NT2/D1 (cell line): ENCODE measurements at regions not wholly inside any gene's neighbourhood (a gene's known extent, or its start where the extent isn't known, plus 50 kb on each side); places are given as distances from the start of the nearest gene placed in this dataset.

Experiments
- DNase-seq: peaks from one replicate; pipeline ENCODE4 v3.0.0-alpha.2; 2011; ENCODE audit warnings: low read depth, low spot score
- H3K27me3 ChIP-seq: 2 replicates; pipeline ENCODE4 v1.6.0; 2011; ENCODE audit warnings: mild to moderate bottlenecking; ENCODE audit not compliant: insufficient read length, insufficient read depth
- H3K36me3 ChIP-seq: 2 replicates; pipeline ENCODE4 v1.6.1; 2011; ENCODE audit warnings: mild to moderate bottlenecking, low read length, mixed read lengths; ENCODE audit not compliant: insufficient read depth, insufficient read length
- H3K4me1 ChIP-seq: 2 replicates; pipeline ENCODE4 v1.5.1; 2011; ENCODE audit not compliant: insufficient read depth, insufficient read length
- H3K4me3 ChIP-seq: 2 replicates; pipeline ENCODE4 v1.5.1; 2011; ENCODE audit warnings: low read depth; ENCODE audit not compliant: insufficient read length
- H3K9ac ChIP-seq: 2 replicates; pipeline ENCODE4 v1.6.0; 2011; ENCODE audit warnings: low read depth; ENCODE audit not compliant: insufficient read length
- H3K9me3 ChIP-seq: 2 replicates; pipeline ENCODE4 v1.5.1; 2011; ENCODE audit warnings: mild to moderate bottlenecking, low read length; ENCODE audit not compliant: insufficient read depth
- SUZ12 ChIP-seq: IDR thresholded peaks from 2 replicates; pipeline ENCODE4 v1.6.1; 2011; ENCODE audit not compliant: insufficient read length, insufficient read depth; ENCODE audit errors: extremely low read depth
- YY1 ChIP-seq: IDR thresholded peaks from 2 replicates; pipeline ENCODE4 v1.6.1; 2011; ENCODE audit not compliant: insufficient read length, insufficient read depth
- ZNF274 ChIP-seq: IDR thresholded peaks from 2 replicates; pipeline ENCODE4 v1.6.1; 2011; ENCODE audit warnings: mild to moderate bottlenecking, low read depth, low read length

DNA sequence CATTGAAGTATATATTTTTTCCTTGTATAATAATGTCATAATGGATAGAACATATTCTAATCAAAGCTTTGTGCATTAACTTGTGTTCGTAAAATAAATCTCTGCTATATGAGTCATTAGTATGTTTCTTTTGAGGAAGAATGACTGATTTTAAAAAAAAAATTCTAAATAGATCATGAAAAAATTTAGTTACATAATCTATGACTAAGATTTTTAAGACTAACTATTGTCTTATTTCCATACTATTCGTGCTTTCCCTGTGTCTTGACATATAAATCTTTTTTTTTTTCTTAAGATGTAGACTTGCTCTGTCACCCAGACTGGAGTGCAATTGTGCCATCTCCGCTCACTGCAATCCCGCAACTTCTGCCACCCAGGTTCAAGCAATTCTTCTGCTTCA lies 226.1 kb downstream of the DSEL start:
- H3K27me3 ChIP-seq, result no peaks in the 10 kb centered on the region
- H3K9me3 ChIP-seq, result no peaks in the 10 kb centered on the region
- no peak for DNase-seq
- no peak overlapping the region for H3K9ac ChIP-seq
- no peaks in the 10 kb centered on the region for H3K36me3 ChIP-seq
- no peak overlapping the region for H3K4me3 ChIP-seq
- no peaks in the 10 kb centered on the region for H3K4me1 ChIP-seq
- TF ChIP-seq ZNF274 (no peak), YY1 (no peak), SUZ12 (no peak)

DNA sequence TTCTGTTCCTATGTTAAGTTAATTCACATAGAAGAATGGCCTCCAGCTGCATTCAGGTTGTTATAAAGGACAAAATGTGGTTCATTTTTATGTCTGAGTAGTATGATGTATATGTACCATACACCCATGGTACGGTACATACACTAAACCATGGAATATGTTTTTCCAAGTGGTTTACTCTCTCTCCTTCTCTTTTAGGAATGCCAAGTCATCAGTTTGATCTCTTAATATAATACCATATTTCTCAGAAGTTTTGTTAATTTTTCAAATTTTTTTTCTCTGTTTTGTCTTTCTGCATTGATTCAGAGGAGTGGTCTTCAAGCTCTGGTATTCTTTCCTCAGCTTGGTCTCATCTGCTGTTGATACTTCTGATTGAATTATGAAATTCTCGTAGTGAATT lies 230.9 kb downstream of the DSEL start:
- H3K36me3 ChIP-seq, result no peaks in the 10 kb centered on the region
- DNase-seq, result no peak
- TF ChIP-seq YY1 (no peak), SUZ12 (no peak), ZNF274 (no peak)
- H3K27me3 ChIP-seq, result no peaks in the 10 kb centered on the region
- no peak overlapping the region for H3K9ac ChIP-seq
- no peaks in the 10 kb centered on the region for H3K4me1 ChIP-seq
- no peak overlapping the region for H3K4me3 ChIP-seq
- no peaks in the 10 kb centered on the region for H3K9me3 ChIP-seq

DNA sequence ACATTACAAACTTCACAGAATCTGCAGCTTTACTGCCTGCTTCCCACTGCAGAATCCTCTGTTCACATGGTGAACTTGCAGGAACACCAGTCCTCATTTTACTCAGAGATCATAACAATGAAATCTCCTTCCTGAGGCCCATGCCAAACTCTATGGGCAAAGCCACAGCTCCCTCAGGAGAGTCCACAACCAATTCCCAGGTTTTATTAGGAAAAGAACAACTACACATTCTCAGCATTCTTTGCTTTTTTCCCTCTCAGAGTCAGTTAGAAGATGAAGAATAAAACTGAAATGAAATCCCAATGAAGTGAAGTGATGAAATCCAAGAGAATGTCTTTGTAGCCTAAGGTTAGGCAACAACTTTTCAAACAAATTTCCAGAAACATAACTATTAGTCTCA lies 233.7 kb downstream of the DSEL start:
- Histone ChIP-seq H3K4me1 (no peaks in the 10 kb centered on the region), H3K9me3 (no peaks in the 10 kb centered on the region), H3K9ac (no peak overlapping the region), H3K27me3 (no peaks in the 10 kb centered on the region), H3K4me3 (no peak overlapping the region), H3K36me3 (no peaks in the 10 kb centered on the region)
- TF ChIP-seq YY1 (no peak), SUZ12 (no peak), ZNF274 (no peak)
- no peak for DNase-seq

DNA sequence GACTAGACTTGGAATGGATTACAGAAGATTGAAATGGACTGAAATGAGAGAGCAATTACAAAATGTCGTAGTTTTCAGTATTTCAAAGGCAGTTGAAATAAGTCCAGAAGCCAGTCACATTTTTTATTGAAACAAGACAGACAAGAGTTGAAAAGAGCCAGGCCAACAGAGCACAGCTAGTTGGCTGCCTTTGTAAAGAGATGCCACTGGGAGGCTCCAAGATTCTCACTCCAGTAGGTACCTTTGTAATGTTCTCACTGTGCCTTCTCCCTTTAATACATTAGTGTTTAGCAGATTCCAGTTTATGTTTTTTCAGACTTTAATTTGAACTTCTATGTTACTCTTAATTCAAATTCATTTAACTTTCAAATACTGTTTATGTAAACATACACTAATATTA lies 234.8 kb downstream of the DSEL start:
- no peaks in the 10 kb centered on the region for H3K9me3 ChIP-seq
- no peaks in the 10 kb centered on the region for H3K36me3 ChIP-seq
- no peaks in the 10 kb centered on the region for H3K4me1 ChIP-seq
- no peaks in the 10 kb centered on the region for H3K27me3 ChIP-seq
- H3K4me3 ChIP-seq, result no peak overlapping the region
- no peak overlapping the region for H3K9ac ChIP-seq
- no peak for DNase-seq
- no peak for TF ChIP-seq SUZ12

DNA sequence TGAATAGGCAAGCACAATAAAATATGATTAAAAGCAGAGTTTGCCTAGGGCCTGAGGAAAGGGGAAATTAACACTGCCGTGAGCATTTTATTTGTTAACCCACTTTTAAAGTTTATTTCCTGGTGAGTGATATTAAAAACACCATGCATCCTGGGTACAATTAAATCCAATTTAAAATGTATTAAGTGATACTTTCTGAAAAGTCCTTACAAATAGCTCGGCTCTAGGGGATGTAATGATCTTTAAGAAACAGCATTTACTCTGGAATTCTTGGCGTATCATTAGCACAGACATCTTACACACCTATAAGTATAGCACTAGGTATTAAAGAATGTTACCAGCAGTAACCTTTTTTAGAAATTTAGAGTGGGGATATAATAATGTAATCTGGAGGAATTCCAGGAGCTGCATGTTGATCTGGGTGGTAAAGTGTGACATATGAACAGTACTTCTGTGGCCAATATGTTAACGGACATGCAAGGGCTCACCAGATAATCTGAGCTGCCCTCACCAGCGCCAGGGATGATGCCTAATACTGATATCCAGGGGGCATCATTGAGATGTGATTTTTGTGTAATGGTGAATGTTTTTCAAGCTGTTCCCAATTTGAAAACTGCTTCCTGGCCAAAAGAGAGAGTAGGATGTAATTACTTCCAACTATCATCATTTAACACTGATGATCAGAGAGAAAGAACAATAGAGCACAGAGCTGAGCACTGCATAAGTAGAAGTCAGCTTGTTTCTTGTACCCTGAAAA lies 235.9 kb downstream of the DSEL start:
- Histone ChIP-seq H3K27me3 (no peaks in the 10 kb centered on the region), H3K9me3 (no peaks in the 10 kb centered on the region), H3K4me3 (no peak overlapping the region), H3K9ac (no peak overlapping the region), H3K4me1 (no peaks in the 10 kb centered on the region), H3K36me3 (no peaks in the 10 kb centered on the region)
- DNase-seq, result no peak
- TF ChIP-seq SUZ12, result no peak
- TF ChIP-seq ZNF274, result no peak
- no peak for TF ChIP-seq YY1

DNA sequence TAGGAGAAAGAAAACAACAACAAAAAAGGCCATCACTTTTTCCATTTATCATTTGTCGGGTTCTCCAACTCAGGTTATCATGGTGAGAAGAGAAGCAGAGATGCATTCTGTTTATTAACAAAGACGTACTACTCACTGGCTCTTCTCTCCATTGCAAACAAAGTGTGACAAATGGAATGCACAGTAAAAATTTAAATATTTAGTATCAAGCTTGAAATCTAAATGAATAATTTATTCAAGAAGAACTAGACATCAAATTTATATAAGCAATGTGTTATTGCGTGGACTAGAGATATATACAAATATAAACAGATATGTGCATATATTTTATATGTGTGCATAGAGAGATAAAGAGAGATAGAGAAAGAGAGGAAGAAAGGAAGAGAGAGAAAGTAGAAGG lies 236.5 kb downstream of the DSEL start:
- Histone ChIP-seq H3K9me3 (no peaks in the 10 kb centered on the region), H3K9ac (no peak overlapping the region), H3K4me3 (no peak overlapping the region), H3K36me3 (no peaks in the 10 kb centered on the region), H3K4me1 (no peaks in the 10 kb centered on the region), H3K27me3 (no peaks in the 10 kb centered on the region)
- no peak for DNase-seq
- no peak for TF ChIP-seq YY1
- no peak for TF ChIP-seq ZNF274
- no peak for TF ChIP-seq SUZ12

DNA sequence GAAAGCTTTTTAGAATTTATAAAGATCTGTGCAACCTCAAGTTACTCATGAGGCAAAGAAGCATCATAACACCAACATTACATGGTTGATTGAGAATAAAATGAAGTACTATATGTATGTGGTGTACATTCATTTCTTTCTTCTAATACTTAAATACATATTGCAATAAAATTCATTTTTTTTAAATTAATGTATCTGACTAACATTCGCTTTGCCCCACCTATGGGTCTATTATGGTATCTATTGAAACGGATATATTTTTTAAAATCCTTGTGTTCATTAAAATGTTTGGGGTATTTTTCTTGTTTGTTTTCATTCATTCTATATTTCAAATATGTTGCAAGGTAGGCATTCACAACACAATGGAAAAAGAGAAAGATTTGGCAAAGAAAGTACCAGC lies 237.5 kb downstream of the DSEL start:
- DNase-seq, result no peak
- Histone ChIP-seq H3K9ac (no peak overlapping the region), H3K27me3 (no peaks in the 10 kb centered on the region), H3K36me3 (no peaks in the 10 kb centered on the region), H3K4me3 (no peak overlapping the region), H3K4me1 (no peaks in the 10 kb centered on the region), H3K9me3 (no peaks in the 10 kb centered on the region)
- TF ChIP-seq SUZ12 (no peak), ZNF274 (no peak), YY1 (no peak)
